NCI-H526 treated with DMSO at 0.1 percent for 48 hours (cell line): ENCODE measurements at regions not wholly inside any gene's neighbourhood (a gene's known extent, or its start where the extent isn't known, plus 50 kb on each side); places are given as distances from the start of the nearest gene placed in this dataset.

Experiments
- DNase-seq: peaks from one replicate; lab custom pipeline; 2025; lab: John Stamatoyannopoulos, UW

GRCh38 chr10:101299211-101299610, 54.8 kb upstream of the BTRC start:
- DNase-seq: no peak

GRCh38 chr10:101301111-101301731, 52.7 kb upstream of the BTRC start:
- peak; percentile 12 for DNase-seq

DNA sequence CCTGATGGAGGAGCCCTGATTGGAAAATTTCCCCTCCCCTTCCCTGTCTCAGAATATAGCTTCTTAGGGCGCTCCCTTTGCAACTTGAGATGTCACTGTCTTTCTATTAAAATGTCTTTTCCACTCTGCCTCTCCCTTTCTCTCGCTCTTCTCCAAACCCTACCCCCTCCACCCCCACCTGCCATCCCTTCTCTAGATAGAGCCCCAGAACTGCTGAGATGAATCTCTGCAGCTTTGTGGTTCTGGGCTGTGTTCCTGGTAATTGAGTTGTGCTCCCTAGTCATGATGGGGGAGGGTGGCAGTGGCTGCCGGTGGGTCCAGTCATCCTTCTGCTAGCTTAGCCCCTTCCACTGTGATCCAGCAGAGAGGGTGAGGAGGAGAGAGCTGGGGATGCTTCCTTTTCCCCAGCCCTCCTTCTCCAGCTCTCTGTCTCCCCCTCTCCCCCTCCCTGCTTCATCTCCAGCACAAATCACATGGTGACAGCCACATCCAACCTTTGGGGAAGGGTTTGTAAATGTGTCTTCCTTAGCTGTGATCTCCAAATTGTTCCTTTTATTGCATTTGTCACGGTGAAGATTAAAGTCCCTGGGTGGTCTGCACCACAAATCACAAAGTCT, 50.8 kb upstream of the BTRC start:
- DNase-seq: no peak
